GM12874 (cell line): ENCODE measurements at regions not wholly inside any gene's neighbourhood (a gene's known extent, or its start where the extent isn't known, plus 50 kb on each side); places are given as distances from the start of the nearest gene placed in this dataset.

Source experiments
- TF ChIP-seq, protein P1 (sequence below): IDR thresholded peaks from 2 replicates; pipeline ENCODE4 v1.5.1; 2011; ENCODE audit warnings: low read depth, mild to moderate bottlenecking, control low read depth, low read length, moderate library complexity; ENCODE audit not compliant: insufficient read depth

DNA sequence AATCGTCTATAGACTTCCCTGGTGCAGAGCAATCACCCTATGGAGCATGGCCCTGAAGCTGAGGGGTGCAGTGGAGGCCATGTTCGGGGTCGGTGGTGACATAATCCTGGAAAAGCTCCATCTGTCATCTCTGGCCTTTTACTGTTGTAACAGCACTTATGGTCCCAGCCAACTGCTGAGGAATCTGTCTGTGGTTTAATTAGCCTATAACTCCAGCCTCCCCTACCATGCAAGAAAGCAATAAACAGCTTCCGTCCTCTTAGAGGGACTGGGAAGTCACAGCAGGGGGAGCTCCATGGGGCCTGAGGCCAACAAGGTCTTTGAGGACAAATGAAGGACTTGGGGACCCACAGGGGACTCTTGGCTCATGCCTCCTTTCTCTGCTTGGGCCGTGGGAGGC, 159.1 kb upstream of the NECTIN1 start:
- TF ChIP-seq, protein P1, sequence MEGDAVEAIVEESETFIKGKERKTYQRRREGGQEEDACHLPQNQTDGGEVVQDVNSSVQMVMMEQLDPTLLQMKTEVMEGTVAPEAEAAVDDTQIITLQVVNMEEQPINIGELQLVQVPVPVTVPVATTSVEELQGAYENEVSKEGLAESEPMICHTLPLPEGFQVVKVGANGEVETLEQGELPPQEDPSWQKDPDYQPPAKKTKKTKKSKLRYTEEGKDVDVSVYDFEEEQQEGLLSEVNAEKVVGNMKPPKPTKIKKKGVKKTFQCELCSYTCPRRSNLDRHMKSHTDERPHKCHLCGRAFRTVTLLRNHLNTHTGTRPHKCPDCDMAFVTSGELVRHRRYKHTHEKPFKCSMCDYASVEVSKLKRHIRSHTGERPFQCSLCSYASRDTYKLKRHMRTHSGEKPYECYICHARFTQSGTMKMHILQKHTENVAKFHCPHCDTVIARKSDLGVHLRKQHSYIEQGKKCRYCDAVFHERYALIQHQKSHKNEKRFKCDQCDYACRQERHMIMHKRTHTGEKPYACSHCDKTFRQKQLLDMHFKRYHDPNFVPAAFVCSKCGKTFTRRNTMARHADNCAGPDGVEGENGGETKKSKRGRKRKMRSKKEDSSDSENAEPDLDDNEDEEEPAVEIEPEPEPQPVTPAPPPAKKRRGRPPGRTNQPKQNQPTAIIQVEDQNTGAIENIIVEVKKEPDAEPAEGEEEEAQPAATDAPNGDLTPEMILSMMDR: no peak

DNA sequence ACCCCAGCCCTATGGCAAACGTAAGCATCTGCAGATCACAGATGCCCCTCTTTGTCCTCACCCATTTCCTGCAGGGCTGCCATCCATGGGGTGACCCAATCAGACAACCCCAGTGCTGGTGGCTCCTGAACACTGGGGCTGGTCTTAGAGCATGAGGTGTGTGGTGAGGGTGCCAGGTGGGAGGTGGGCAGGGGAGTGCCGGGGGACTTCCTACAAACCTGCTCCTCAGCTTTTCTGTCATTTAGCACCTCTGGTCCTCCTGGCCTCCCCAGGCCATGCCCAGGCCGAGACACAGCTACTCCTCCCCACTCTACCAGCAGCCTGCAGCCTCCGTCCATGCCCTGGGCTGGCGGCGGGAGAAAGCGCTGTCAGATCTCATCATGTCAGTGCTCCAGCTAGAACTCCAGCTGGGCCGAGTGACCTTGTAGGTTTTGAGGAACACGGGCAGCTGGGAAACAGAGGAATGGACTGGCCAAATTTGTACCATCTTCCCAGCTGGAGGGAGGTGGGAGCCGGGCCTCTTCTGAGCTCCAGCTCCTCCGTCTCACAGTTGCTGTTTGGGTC, 157.7 kb upstream of the NECTIN1 start:
- TF ChIP-seq, protein P1: no peak

DNA sequence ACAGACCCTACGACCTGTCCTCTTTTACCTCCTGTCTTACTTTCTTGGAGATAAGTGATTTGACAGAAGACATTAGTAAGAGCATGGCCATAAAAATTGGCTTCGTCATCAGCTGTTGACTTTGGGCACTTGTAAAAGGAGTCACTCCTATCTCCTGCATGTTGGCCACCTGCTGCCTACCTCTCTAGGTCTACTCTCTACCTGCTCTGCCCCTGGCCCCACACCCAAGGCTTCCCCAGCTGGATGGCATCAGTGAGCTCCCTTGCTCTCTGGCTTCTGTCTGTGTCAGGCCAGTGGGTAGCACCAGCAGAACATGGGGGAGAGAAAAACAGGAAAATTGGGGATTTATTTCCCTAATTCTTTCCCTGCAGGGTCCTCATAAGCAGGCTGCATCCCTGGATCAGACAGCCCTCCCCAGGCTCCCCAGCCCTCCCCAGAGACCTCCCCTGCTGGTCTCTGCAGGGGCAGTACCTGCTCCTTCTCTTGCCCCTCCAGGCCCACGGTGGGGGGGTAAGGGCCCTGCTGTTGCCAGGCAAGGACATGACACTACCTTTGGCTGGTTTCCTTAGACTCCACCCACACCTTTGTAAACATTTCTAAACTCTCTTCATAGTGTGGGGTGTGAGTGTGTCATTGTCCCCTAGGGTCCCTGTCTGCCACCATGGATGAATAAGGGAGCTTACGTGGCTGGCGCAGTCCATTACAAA, 157.0 kb upstream of the NECTIN1 start:
- TF ChIP-seq, protein P1: no peak

DNA sequence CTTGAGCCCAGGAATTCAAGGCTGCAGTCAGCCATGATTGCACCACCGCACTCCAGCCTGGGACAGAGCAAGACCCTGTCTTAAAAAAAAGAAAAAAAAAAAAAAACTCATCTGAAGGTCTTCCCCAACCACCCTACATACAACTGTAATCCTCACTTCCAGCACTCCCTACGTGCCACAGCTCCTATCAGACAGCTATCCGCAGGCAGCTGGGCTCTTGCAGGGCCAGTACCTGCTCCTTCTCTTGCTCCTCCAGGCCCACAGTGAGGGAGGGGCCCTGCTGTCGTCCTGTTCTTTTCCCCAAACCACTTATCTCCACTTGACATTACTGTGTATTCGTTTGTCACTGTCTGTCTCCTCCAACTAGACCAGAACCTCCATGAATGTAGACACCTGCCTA, 156.1 kb upstream of the NECTIN1 start:
- TF ChIP-seq, protein P1: no peak

DNA sequence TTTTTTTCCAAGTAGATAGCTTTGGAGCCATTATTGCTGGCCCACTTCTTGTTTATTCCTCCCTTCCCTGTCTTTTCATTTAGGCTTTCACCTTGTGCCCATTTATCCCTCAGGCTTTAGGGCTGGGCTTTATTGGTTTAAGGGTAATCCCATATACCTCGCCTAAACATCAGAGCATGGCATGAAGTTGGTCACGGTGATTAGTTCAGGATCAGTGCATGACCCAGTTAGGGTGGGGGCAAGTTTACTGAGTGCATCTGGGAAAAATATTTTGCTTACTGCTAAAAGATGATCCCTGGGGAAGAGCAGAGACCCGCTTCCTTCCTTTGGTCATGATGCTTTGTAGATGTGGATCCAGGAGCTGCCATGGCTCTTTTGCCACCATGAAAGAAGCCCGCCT, 153.3 kb upstream of the NECTIN1 start:
- TF ChIP-seq, protein P1: no peak

DNA sequence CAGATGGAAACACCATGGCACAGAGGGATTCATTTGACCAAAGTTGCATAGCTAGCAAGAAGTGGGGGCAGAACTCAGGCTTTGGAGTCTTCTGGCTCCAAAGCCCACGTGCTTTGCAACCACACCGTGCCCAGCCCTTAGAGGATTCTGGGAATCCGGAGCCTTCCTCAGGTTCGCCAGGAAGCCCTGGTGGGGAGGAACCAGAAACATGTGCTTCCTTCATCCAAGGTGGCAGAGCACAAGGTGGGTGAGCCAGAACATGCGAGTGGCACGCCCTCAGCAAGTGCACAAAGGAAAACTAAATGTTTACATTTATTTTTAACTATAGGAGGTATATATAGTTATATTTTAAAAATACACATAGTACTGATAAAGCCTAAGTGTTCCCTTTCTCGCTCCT, 151.9 kb upstream of the NECTIN1 start:
- TF ChIP-seq, protein P1: no peak

DNA sequence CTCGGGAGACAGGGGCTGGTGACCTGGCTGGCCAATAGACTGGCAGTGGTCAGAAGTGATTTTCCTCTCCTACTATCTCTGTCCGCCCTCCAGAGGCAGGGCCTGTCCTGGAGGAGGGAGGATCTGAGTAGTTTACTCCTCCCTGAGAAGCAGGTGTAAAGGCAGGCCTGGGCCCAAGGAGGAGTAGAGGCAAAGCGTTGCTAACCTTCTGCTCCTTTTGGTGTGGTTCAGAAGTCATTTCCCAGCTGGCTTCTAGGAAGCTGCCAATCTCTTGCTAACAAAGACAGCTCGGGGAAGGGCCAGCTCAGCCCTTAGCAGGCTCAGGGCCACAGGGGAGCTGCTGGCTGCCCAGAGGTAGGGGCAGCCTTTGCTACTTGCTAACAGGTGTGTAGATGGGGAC, 151.1 kb upstream of the NECTIN1 start:
- TF ChIP-seq, protein P1: no peak

DNA sequence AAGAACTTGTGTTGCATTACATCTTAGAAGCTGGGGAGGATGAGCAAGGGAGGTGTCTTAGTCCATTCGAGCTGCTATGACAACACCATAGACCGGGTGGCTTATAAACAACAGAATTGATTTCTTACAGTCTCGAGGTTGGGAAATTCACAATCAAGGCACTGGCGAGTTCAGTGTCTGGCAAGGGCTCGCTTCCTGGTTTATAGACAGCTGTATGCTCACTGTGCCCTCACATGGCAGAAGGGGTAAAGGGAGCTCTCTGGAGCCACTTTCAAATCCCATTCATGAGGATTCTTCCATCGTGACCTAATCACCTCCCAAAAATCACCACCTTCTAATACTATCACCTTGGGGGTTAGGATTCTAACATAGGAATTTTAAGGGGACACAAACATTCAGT, 150.0 kb upstream of the NECTIN1 start:
- TF ChIP-seq, protein P1: no peak
